ENCODE measurements at regions not wholly inside any gene's neighbourhood (a gene's known extent, or its start where the extent isn't known, plus 50 kb on each side); places are given as distances from the start of the nearest gene placed in this dataset.

DNA sequence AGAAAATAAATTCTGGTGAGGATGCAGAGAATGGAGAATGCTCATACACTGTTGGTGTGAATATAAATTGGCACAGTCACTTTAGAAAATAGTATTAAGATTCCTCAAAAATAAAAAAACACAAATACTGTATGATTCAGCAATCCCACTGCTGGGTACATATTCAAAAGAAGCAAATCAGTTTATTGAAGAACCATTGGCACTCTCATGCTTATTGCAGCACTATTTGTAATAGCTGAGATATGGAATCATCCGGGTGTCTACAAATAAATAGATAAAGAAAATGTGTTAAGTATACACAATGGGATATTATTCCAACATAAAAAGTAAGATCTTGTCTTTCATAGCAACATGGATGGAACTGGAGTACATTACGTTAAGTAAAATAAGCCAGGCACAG is 579.4 kb upstream of the SEL1L start:
- TF ChIP-seq POLR2AphosphoS5 (IDR thresholded peaks at IDR 0.05; ENCODE audit: insufficient read depth, low read depth, low read length) = no peak
- TF ChIP-seq JUN (IDR thresholded peaks at IDR 0.05; ENCODE audit: borderline replicate concordance, insufficient read depth, insufficient read length, low read depth) = no peak
- no peak for TF ChIP-seq FOS (IDR thresholded peaks at IDR 0.05; ENCODE audit: borderline replicate concordance, insufficient read depth, low read length)
- TF ChIP-seq GATA2 (IDR thresholded peaks at IDR 0.05; ENCODE audit: insufficient read depth, insufficient read length, low read depth, low read length) = no peak
- TF ChIP-seq, protein P1, sequence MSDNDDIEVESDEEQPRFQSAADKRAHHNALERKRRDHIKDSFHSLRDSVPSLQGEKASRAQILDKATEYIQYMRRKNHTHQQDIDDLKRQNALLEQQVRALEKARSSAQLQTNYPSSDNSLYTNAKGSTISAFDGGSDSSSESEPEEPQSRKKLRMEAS (IDR thresholded peaks at IDR 0.05; ENCODE audit: insufficient read depth, insufficient read length) = no peak
- no peak for TF ChIP-seq EZH2 (IDR thresholded peaks at IDR 0.05; ENCODE audit: borderline replicate concordance, low read depth, low read length, severe bottlenecking)
- TF ChIP-seq POLR2A (IDR thresholded peaks at IDR 0.05; ENCODE audit: low read depth, low read length) = no peak
- no peak for TF ChIP-seq MYC (IDR thresholded peaks at IDR 0.05; ENCODE audit: low read depth, low read length)
- TF ChIP-seq CTCF (IDR thresholded peaks at IDR 0.05; ENCODE audit: extremely low read depth in 1 of 2, insufficient read depth in 1 of 2, low read depth in 1 of 2, low read length in 2 of 2) = no peak
- dilution Hi-C loops (cut with MboI; ENCODE audit: extremely low pct_ligation_motif_present, low sequenced_read_pairs) = no loop called here
- FAIRE-seq = no peak
- intact Hi-C loops (cut with micrococcal nuclease) = no loop called here
- H3K36me3 ChIP-seq (ENCODE audit: control insufficient read depth in 2 of 2, extremely low read depth in 1 of 2, insufficient read depth in 2 of 2, low read length in 2 of 2) = no peaks in the 10 kb centered on the region
- POLR2A ChIA-PET = no interaction called here
- H3K9me1 ChIP-seq (replicated peaks; ENCODE audit: control insufficient read depth, extremely low read depth, insufficient read depth, low read length) = no peaks in the 10 kb centered on the region
- peaks cover 2% of the 10 kb centered on the region for H3K9me3 ChIP-seq (replicated peaks; ENCODE audit: control insufficient read depth, insufficient read depth, low read length)
- H3K79me2 ChIP-seq (ENCODE audit: control insufficient read depth, insufficient read depth, low read length) = no peaks in the 10 kb centered on the region
- no peaks in the 10 kb centered on the region for H4K20me1 ChIP-seq (replicated peaks; ENCODE audit: control insufficient read depth, extremely low read depth, insufficient read depth, low read length)
- no peak overlapping the region for H2AFZ ChIP-seq (ENCODE audit: low read depth, low read length)
- no peak overlapping the region for H3K9ac ChIP-seq (replicated peaks; ENCODE audit: extremely low read depth, insufficient read depth, low read length)
- no peak overlapping the region for H3K4me3 ChIP-seq (replicated peaks in 1 of 3; ENCODE audit: insufficient read depth in 1 of 3, low read depth in 1 of 3, low read length in 3 of 3)
- no peak overlapping the region for H3K27ac ChIP-seq (ENCODE audit: insufficient read depth, low read depth, low read length)
- no peak for DNase-seq (ENCODE audit: low read depth, low spot score)
- H3K27me3 ChIP-seq (ENCODE audit: control insufficient read depth in 2 of 2, insufficient read depth in 2 of 2, low read length in 2 of 2) = no peaks in the 10 kb centered on the region
- no peaks in the 10 kb centered on the region for H3K4me1 ChIP-seq (ENCODE audit: control insufficient read depth, extremely low read depth, insufficient read depth, low read length)
- CTCF ChIA-PET = no interaction called here
- no peak overlapping the region for H3K4me2 ChIP-seq (ENCODE audit: insufficient read depth, low read length)
- no TSS peak for BruUV-seq (replicated peaks)
